ENCODE measurements at regions not wholly inside any gene's neighbourhood (a gene's known extent, or its start where the extent isn't known, plus 50 kb on each side); places are given as distances from the start of the nearest gene placed in this dataset.
"Not testable (repeated sequence)": the region's sequence is repeated elsewhere in the genome, so short reads cannot be mapped to it uniquely, and the experiment has no call there.

DNA sequence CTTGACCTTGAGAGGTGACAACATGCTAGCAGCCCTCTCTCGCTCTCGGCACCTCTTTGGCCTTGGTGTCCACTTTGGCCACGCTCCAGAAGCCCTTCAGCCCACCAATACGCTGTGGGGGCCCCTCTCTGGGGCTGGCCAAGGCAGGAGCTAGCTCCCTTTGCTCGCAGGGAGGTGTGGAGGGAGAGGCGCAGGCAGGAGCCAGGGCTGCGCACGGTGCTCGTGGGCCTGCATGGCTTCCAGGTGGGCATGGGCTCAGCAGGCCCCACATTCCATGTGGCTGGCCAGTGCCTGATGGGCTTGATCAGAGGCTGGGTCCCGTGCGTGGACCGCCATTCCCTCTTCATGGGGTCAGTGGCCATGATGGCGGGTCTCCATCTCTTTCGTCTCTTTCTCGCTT lies 1237.0 kb upstream of the USP15 start:
- DNase-seq (ENCODE audit: low read depth in 2 of 2) = no peak

- DNase-seq (ENCODE audit: low read depth in 2 of 2) = no peak
Measured at GRCh38 chr12:61029516-61029915, 1230.7 kb upstream of the USP15 start.

GRCh38 chr12:61037792-61038191 lies 1222.4 kb upstream of the USP15 start:
- no peak for DNase-seq (ENCODE audit: low read depth in 2 of 2)

GRCh38 chr12:61043838-61044237 lies 1216.4 kb upstream of the USP15 start:
- no peak for DNase-seq (ENCODE audit: low read depth in 2 of 2)

GRCh38 chr12:61044766-61045165 lies 1215.4 kb upstream of the USP15 start:
- no peak for DNase-seq (ENCODE audit: low read depth in 2 of 2)

GRCh38 chr12:61070640-61071414 lies 1189.4 kb upstream of the USP15 start:
- DNase-seq (ENCODE audit: low read depth in 2 of 2) = no peak

GRCh38 chr12:61072717-61073116 lies 1187.5 kb upstream of the USP15 start:
- DNase-seq (ENCODE audit: low read depth in 2 of 2) = no peak

- DNase-seq (ENCODE audit: low read depth in 2 of 2) = no peak
Measured at GRCh38 chr12:61095111-61095510, 1165.1 kb upstream of the USP15 start.

- no peak for DNase-seq (ENCODE audit: low read depth in 2 of 2)
Measured at GRCh38 chr12:61098031-61098580, 1162.1 kb upstream of the USP15 start.

- DNase-seq (ENCODE audit: low read depth in 2 of 2) = no peak
Measured at GRCh38 chr12:61107118-61107517, 1153.1 kb upstream of the USP15 start.

DNA sequence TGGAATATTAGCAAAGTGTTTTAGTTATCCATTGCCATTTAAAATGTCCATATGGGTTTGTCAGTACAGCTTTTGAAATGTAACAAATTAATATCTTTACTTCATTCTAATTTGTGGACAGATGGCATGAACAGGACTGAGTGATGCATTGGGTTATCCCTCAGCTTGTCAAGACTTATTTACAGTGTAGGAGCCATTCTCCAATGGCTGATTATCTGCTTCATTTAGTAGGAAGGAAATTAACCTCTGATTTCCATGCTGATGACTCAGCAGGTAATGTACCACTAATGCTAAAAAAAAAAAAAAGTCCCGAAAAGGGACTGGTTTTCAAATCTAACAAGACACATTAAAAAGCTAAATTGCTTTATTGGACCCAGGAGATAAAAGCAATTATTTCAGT lies 1149.0 kb upstream of the USP15 start:
- DNase-seq (ENCODE audit: low read depth in 2 of 2) = no peak

DNA sequence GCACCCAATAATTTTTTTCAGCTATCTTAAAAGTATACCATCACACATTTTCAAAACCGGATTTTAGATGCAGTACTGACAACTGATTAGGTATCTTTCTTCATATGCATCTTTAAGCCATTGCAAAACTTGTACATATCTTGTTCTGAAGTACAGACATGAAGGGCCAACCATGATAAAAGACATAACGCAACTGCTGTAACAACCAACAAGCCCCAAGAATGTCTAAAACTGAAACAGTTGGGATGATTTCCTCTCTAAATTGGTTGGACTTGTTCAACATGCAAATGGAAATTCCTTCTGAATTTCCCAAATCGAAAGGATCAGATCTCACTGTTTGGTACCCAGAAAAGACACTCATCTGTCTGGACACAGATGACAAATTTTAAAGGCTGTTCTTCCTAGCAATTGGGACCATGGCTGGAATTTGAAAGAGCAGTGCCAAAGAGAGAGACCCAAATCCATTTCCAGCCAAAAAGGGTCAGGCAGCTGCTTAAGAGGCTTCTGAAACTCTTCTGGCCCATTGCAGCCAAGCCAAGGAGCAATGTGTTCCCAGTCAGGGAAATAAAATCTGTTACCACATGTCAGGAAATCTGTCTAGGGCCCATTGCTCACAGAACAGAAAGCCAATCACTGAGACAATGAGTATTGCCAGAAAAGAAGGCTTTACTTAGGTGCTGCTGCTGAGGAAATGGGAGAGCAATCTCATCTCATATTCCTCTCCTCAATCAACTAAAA lies 1122.4 kb upstream of the USP15 start:
- DNase-seq (ENCODE audit: low read depth in 2 of 2) = no peak

DNA sequence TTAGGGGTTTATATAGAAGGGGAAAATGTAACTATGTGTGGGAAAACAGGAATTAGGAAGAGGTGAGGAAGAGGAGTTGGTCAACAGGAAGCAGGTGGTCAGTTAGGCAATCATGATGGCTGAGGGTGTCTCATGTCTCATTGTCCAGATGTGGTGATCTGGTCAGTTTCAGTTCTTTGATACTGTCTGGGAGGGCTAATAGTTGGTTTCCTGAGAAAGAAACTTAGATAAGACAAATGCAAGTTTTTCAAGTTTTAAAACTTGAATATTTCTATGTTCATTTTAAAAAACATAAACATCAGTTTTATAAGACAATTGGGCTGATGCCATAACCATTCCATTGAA lies 1121.8 kb upstream of the USP15 start:
- no peak for DNase-seq (ENCODE audit: low read depth in 2 of 2)

DNA sequence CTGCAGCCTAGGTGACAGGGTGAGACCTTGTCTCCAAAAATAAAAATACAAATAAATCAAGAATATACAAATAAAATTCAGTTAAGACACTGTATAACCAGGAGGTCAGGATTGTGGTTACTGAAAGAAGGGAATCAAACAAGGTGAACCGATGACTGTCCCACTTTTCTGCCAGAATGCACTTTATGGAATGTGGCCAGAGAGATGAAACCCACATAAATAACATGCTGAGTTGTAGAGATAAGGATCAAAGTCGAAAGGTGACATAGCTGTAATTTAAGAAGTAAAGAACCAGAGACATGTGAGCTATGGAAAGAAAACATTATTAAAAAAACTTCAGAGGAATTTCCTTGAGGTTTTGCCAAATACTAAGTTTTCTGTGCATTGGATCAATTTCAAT lies 1098.2 kb upstream of the USP15 start:
- DNase-seq (ENCODE audit: low read depth in 2 of 2) = no peak

DNA sequence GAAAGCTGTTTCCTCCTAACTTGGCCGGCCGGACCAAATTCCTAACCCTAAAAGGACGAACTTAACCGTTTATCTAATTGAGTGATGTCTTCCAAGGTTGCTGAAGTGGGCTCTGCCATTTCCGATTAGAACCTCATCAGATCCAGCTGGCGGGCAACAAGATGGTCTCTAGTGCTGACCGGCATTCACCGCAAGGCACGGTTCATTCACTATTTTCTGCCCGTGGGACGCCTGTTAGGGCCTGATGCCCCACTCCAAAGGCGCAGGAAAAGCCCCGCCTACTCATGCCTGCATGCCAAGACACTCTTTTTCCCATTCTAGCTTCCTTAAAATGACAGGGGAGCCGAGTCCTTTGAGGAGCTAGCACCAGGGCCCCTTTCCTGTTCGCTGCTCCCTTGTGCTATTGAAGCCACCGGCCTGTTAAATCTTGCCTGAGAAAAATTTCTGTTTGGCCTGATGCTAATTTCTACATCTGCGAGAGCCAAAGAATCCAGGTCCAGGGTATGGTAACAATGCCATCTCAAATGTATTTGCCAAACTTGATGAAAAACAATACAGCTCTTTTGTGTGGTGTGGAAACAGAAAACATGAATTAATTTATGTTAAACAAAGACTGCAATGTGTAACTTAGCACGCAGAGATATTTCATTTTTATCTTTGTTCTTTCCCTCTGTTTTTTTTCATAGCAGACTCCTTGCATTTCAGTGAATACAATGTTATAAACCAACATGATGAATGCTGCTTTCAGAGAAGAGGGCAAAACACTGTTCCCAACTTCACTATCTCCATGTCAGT lies 1071.2 kb upstream of the USP15 start:
- DNase-seq (ENCODE audit: low read depth in 2 of 2) = no peak

GRCh38 chr12:61213646-61214045 lies 1046.6 kb upstream of the USP15 start:
- no peak for DNase-seq (ENCODE audit: low read depth in 2 of 2)

GRCh38 chr12:61220337-61220736 lies 1039.9 kb upstream of the USP15 start:
- no peak for DNase-seq (ENCODE audit: low read depth in 2 of 2)

DNA sequence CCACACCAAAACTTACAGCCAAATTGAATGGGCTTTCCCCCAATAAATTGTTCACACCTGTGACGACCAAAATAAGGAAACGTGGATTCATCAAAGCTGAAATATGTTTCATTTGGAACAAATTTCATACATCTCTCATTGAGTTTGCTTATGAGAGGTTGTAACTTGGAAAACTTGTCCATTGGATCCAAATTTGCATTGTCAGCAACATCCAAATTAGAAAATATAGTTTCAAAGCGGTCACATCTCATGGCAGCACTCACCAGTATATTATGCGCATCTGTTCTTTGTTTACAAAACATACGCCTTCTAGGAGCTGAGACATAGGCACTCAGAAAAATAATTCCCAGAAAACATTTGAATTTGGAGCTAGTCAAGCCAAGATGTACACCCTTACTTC lies 1028.2 kb upstream of the USP15 start:
- no peak for DNase-seq (ENCODE audit: low read depth in 2 of 2)

- no peak for DNase-seq (ENCODE audit: low read depth in 2 of 2)
Measured at GRCh38 chr12:61250303-61250702, 1009.9 kb upstream of the USP15 start.

GRCh38 chr12:61251076-61251475 lies 1009.1 kb upstream of the USP15 start:
- DNase-seq (ENCODE audit: low read depth in 2 of 2) = no peak

DNA sequence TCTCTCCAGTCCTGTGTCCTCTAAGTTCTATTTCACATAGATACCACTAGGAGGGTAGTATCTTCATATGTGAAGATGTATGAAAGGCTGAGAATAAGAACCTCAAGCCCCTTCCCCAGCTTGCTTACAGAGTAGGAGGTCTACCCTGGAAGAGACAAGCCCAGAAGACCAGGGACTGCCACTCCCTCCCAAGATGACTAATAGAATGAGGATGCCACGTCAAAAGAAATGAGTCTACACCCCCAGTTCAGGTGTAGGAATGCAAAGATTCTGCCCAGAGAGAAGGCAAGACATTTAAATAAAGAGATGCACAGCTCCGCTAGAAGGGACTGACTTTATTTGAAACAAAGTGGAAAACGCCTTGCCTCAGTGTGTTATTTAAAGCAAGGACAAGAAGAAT lies 1006.0 kb upstream of the USP15 start:
- no peak for DNase-seq (ENCODE audit: low read depth in 2 of 2)

GRCh38 chr12:61264294-61264693 lies 995.9 kb upstream of the USP15 start:
- DNase-seq (ENCODE audit: low read depth in 2 of 2) = not testable (repeated sequence)
